Small intestine (tissue), 7 donors: ENCODE measurements at regions not wholly inside any gene's neighbourhood (a gene's known extent, or its start where the extent isn't known, plus 50 kb on each side); places are given as distances from the start of the nearest gene placed in this dataset.
"Not testable (repeated sequence)": the region's sequence is repeated elsewhere in the genome, so short reads cannot be mapped to it uniquely, and the experiment has no call there.

Experiments
- DNase-seq, 2 donors: peaks; one replicate each; pipeline versions ENCODE4 v3.0.0 to v3.0.0-alpha.2; 2013
- FAIRE-seq: peaks from 2 replicates; lab custom pipeline; 2012; peaks lifted over from hg19 to GRCh38; lab: Jason Lieb, UNC
- H3K27ac ChIP-seq, 3 donors: one replicate each; pipeline ENCODE4 v1.5.1; 2013; ENCODE audit warnings: low read length in 2 of 3, mild to moderate bottlenecking in 2 of 3, control low read depth in 1 of 3, inconsistent platforms in 1 of 3, low read depth in 1 of 3, moderate library complexity in 1 of 3
- H3K27me3 ChIP-seq, 3 donors: one replicate each; pipeline ENCODE4 v1.6.1; 2013; ENCODE audit warnings: low read length in 3 of 3, inconsistent platforms in 1 of 3; ENCODE audit not compliant: control insufficient read depth in 3 of 3, insufficient read depth in 3 of 3
- H3K36me3 ChIP-seq, 3 donors: one replicate each; pipeline ENCODE4 v1.6.1; 2013; ENCODE audit warnings: low read length in 3 of 3, inconsistent platforms in 1 of 3, low read depth in 1 of 3, mild to moderate bottlenecking in 1 of 3, moderate library complexity in 1 of 3; ENCODE audit not compliant: control insufficient read depth in 3 of 3, insufficient read depth in 2 of 3
- H3K4me1 ChIP-seq, 3 donors: one replicate each; pipeline ENCODE4 v1.6.1; 2013; ENCODE audit warnings: low read length in 2 of 3, inconsistent platforms in 1 of 3, low read depth in 1 of 3, mild to moderate bottlenecking in 1 of 3, moderate library complexity in 1 of 3; ENCODE audit not compliant: control insufficient read depth in 3 of 3, insufficient read depth in 2 of 3
- H3K4me3 ChIP-seq, 3 donors: one replicate each; pipeline ENCODE4 v1.5.1; 2013; ENCODE audit warnings: low read length in 3 of 3, control low read depth in 1 of 3, inconsistent platforms in 1 of 3, low read depth in 1 of 3, mild to moderate bottlenecking in 1 of 3, moderate library complexity in 1 of 3
- H3K9me3 ChIP-seq, 2 donors: one replicate each; pipeline ENCODE4 v1.6.1; 2013; ENCODE audit warnings: low read depth in 1 of 2, low read length in 1 of 2; ENCODE audit not compliant: control insufficient read depth in 2 of 2, insufficient read depth in 1 of 2
- WGBS, 3 donors: extraction: QIAGEN DNeasy Blood & Tissue Kit; methylation state at CpG; one replicate each; pipeline ENCODE4 v1.1.7; 2013; 5-methylcytosine and 5-hydroxymethylcytosine counted together
- donor health status: healthy with polysubstance abuse.
- donor health status: control.
- donor health status: control.
- donor health status: Bipolar disorder and iron deficiency.
- donor health status: healthy.

- Histone ChIP-seq H3K27ac (no peak overlapping the region), H3K4me1 (no peaks in the 10 kb centered on the region), H3K27me3 (no peaks in the 10 kb centered on the region), H3K9me3 (no peaks in the 10 kb centered on the region), H3K36me3 (no peaks in the 10 kb centered on the region), H3K4me3 (no peak overlapping the region)
- DNase-seq, result no peak
- WGBS, 3 donors, result 80 to 93% (median 84%) methylated on average over 4 of the region's 4 CpGs
- FAIRE-seq, result no peak
Measured at GRCh38 chr11:34805937-34806336, 110.2 kb downstream of the APIP start.

GRCh38 chr11:34799848-34800247, 116.3 kb downstream of the APIP start:
- FAIRE-seq, result no peak
- WGBS, 3 donors, result 85 to 93% (median 85%) methylated on average over 1 of the region's 1 CpG
- H3K4me1 ChIP-seq, result no peaks in the 10 kb centered on the region
- H3K9me3 ChIP-seq, result peaks cover 0 to 9% of the 10 kb centered on the region in 2 donors
- no peaks in the 10 kb centered on the region for H3K36me3 ChIP-seq
- DNase-seq, result no peak
- no peaks in the 10 kb centered on the region for H3K27me3 ChIP-seq
- no peak overlapping the region for H3K4me3 ChIP-seq
- no peak overlapping the region for H3K27ac ChIP-seq

GRCh38 chr11:34798985-34799384, 117.2 kb downstream of the APIP start:
- Histone ChIP-seq H3K27ac (no peak overlapping the region), H3K27me3 (no peaks in the 10 kb centered on the region), H3K9me3 (peaks cover 0 to 9% of the 10 kb centered on the region in 2 donors), H3K36me3 (no peaks in the 10 kb centered on the region), H3K4me3 (no peak overlapping the region), H3K4me1 (no peaks in the 10 kb centered on the region)
- FAIRE-seq, result no peak
- no peak for DNase-seq

- not testable (repeated sequence) for H3K27me3 ChIP-seq, H3K4me3 ChIP-seq, FAIRE-seq, H3K9me3 ChIP-seq, H3K36me3 ChIP-seq, H3K27ac ChIP-seq, H3K4me1 ChIP-seq, DNase-seq
Measured at GRCh38 chr11:34797497-34797896, 118.7 kb downstream of the APIP start.

GRCh38 chr11:34795641-34796040, 120.5 kb downstream of the APIP start:
- Histone ChIP-seq H3K9me3 (peaks cover 0 to 9% of the 10 kb centered on the region in 2 donors), H3K4me3 (no peak overlapping the region), H3K36me3 (no peaks in the 10 kb centered on the region), H3K27ac (no peak overlapping the region), H3K27me3 (no peaks in the 10 kb centered on the region), H3K4me1 (peaks cover 0 to 2% (median 0%) of the 10 kb centered on the region in 3 donors)
- DNase-seq (no peak), FAIRE-seq (no peak)

GRCh38 chr11:34794696-34795095, 121.5 kb downstream of the APIP start:
- DNase-seq, result no peak
- no peaks in the 10 kb centered on the region for H3K36me3 ChIP-seq
- peaks cover 0 to 2% (median 0%) of the 10 kb centered on the region in 3 donors for H3K4me1 ChIP-seq
- H3K9me3 ChIP-seq, result peaks cover 0 to 14% of the 10 kb centered on the region in 2 donors
- no peaks in the 10 kb centered on the region for H3K27me3 ChIP-seq
- no peak overlapping the region for H3K4me3 ChIP-seq
- no peak overlapping the region for H3K27ac ChIP-seq
- WGBS, 3 donors, result 90 to 93% (median 91%) methylated on average over 3 of the region's 3 CpGs
- FAIRE-seq, result no peak

GRCh38 chr11:34793666-34794065, 122.5 kb downstream of the APIP start:
- Histone ChIP-seq H3K27ac (no peak overlapping the region), H3K27me3 (no peaks in the 10 kb centered on the region), H3K36me3 (no peaks in the 10 kb centered on the region), H3K9me3 (peaks cover 0 to 17% of the 10 kb centered on the region in 2 donors), H3K4me3 (no peak overlapping the region), H3K4me1 (peaks cover 0 to 2% (median 0%) of the 10 kb centered on the region in 3 donors)
- no peak for FAIRE-seq
- DNase-seq, result no peak

GRCh38 chr11:34792814-34793258, 123.3 kb downstream of the APIP start:
- no peaks in the 10 kb centered on the region for H3K27me3 ChIP-seq
- FAIRE-seq (no peak), DNase-seq (no peak)
- no peak overlapping the region for H3K4me3 ChIP-seq
- peaks cover 0 to 2% (median 0%) of the 10 kb centered on the region in 3 donors for H3K4me1 ChIP-seq
- no peak overlapping the region for H3K27ac ChIP-seq
- peaks cover 0 to 15% of the 10 kb centered on the region in 2 donors for H3K9me3 ChIP-seq
- H3K36me3 ChIP-seq, result no peaks in the 10 kb centered on the region
- WGBS, 3 donors, result 25 to 57% (median 40%) methylated on average over 4 of the region's 4 CpGs

GRCh38 chr11:34791780-34792542, 124.2 kb downstream of the APIP start:
- no peak overlapping the region for H3K4me3 ChIP-seq
- H3K27ac ChIP-seq, result no peak overlapping the region
- H3K9me3 ChIP-seq, result peaks cover 0 to 8% of the 10 kb centered on the region in 2 donors
- peaks cover 0 to 2% (median 0%) of the 10 kb centered on the region in 3 donors for H3K4me1 ChIP-seq
- 59 to 67% (median 63%) methylated on average over 5 of the region's 5 CpGs for WGBS, 3 donors
- FAIRE-seq, result no peak
- H3K27me3 ChIP-seq, result no peaks in the 10 kb centered on the region
- peak in 1 of 2 donors; percentile 20 for DNase-seq
- no peaks in the 10 kb centered on the region for H3K36me3 ChIP-seq
